HepG2 (cell line): ENCODE measurements at regions not wholly inside any gene's neighbourhood (a gene's known extent, or its start where the extent isn't known, plus 50 kb on each side); places are given as distances from the start of the nearest gene placed in this dataset.

Experiments
- ATAC-seq: fragments of 200-7000 bp; cut with Tn5 transposase; 3 replicates; pipeline ENCODE4 v1.9.1; 2020; ENCODE audit warnings: mild to moderate bottlenecking, moderate library complexity
- BruUV-seq: library from RNA; stranded (reverse); fragments of 400-500 nt; replicated peaks from 2 replicates; lab custom pipeline; 2021; lab: Mats Ljungman, UMichigan
- CTCF ChIA-PET: fragments of 300-600 bp; formaldehyde crosslinking; extraction: SDS; loops from one replicate; lab custom pipeline; 2021; ENCODE audit warnings: low total read pairs, inconsistent platforms, low intra/inter-chr PET ratio; lab: Yijun Ruan, JAX
- POLR2A ChIA-PET: fragments of 350-600 bp; sonication (Branson Sonifier 250); formaldehyde crosslinking; loops from one replicate; lab custom pipeline; 2020; ENCODE audit warnings: antibody characterized with exemption, inconsistent platforms; lab: Yijun Ruan, JAX
- DNase-seq: peaks from one replicate; pipeline ENCODE4 v3.0.0-alpha.2; 2015; ENCODE audit warnings: low spot score
- FAIRE-seq: peaks from 3 replicates; lab custom pipeline; 2011; peaks lifted over from hg19 to GRCh38; lab: Jason Lieb, UNC
- H2AFZ ChIP-seq: one replicate; pipeline ENCODE4 v1.6.1; 2011; ENCODE audit warnings: low read length, inconsistent platforms
- H3K27ac ChIP-seq: fragments of 300-600 bp; 3 replicates; pipeline ENCODE4 v1.8.0; 2011; ENCODE audit warnings: mixed run types, mild to moderate bottlenecking, mixed read lengths, low read length, inconsistent platforms; ENCODE audit not compliant: insufficient read depth; ENCODE audit errors: extremely low read length
- H3K27me3 ChIP-seq, 2 experiments: fragments of 200-600 bp in 1 of 2; 2 replicates in 1 of 2; 3 replicates in 1 of 2; pipeline versions ENCODE4 v1.6.0 to v1.8.0; 2011; ENCODE audit warnings: low read length in 2 of 2, mild to moderate bottlenecking in 2 of 2, moderate library complexity in 2 of 2, inconsistent platforms in 1 of 2; ENCODE audit not compliant: insufficient read depth in 2 of 2, control insufficient read depth in 1 of 2
- H3K36me3 ChIP-seq, 2 experiments: fragments of 200-600 bp in 1 of 2; replicated peaks in 1 of 2; 2 replicates in 1 of 2; 3 replicates in 1 of 2; pipeline versions ENCODE4 v1.5.1 to v1.8.0; 2011; ENCODE audit warnings: low read length in 2 of 2, inconsistent platforms in 1 of 2; ENCODE audit not compliant: insufficient read depth in 2 of 2, control insufficient read depth in 1 of 2
- H3K4me1 ChIP-seq: 2 replicates; pipeline ENCODE4 v1.5.1; 2012; ENCODE audit warnings: low read length, inconsistent platforms; ENCODE audit not compliant: insufficient read depth
- H3K4me2 ChIP-seq: 2 replicates; pipeline ENCODE4 v1.6.0; 2011; ENCODE audit warnings: low read depth, low read length, inconsistent platforms
- H3K4me3 ChIP-seq, 3 experiments: fragments of 200-600 bp in 1 of 3; sonication (generic), shearing (Covaris generic) in 1 of 3; replicated peaks in 1 of 3; 2 replicates each; pipeline ENCODE4 v1.5.1; 2011 to 2016; ENCODE audit warnings: low read length in 3 of 3, inconsistent platforms in 2 of 3, low read depth in 2 of 3, mild to moderate bottlenecking in 2 of 3, control low read depth in 1 of 3, mixed read lengths in 1 of 3; ENCODE audit not compliant: insufficient read depth in 1 of 3
- H3K79me2 ChIP-seq: one replicate; pipeline ENCODE4 v1.6.1; 2011; ENCODE audit warnings: low read length, inconsistent platforms; ENCODE audit not compliant: insufficient read depth
- H3K9ac ChIP-seq: 2 replicates; pipeline ENCODE4 v1.6.0; 2011; ENCODE audit warnings: mild to moderate bottlenecking, low read depth, low read length, inconsistent platforms; ENCODE audit not compliant: insufficient read depth
- H3K9me3 ChIP-seq: 2 replicates; pipeline ENCODE4 v1.5.1; 2012; ENCODE audit warnings: mild to moderate bottlenecking, low read length
- H4K20me1 ChIP-seq: 2 replicates; pipeline ENCODE4 v1.6.0; 2011; ENCODE audit warnings: inconsistent platforms, mild to moderate bottlenecking, low read length, moderate library complexity; ENCODE audit not compliant: insufficient read depth
- ADNP ChIP-seq: sonication (generic); formaldehyde crosslinking; IDR thresholded peaks from 2 replicates; pipeline ENCODE4 v1.4.0; 2020; ENCODE audit warnings: missing genetic modification reagents
- BORCS8-MEF2B ChIP-seq: sonication (generic); formaldehyde crosslinking; IDR thresholded peaks from 2 replicates; pipeline ENCODE4 v1.8.0; 2022; ENCODE audit warnings: mild to moderate bottlenecking, missing genetic modification reagents
- ETV5 ChIP-seq: IDR thresholded peaks from 2 replicates; pipeline ENCODE4 v1.6.1; 2018; ENCODE audit warnings: missing biosample characterization, missing genetic modification reagents, inconsistent platforms, borderline replicate concordance
- FLYWCH1 ChIP-seq: sonication (generic); formaldehyde crosslinking; IDR thresholded peaks from 2 replicates; pipeline ENCODE4 v1.8.1; 2023; ENCODE audit warnings: mild to moderate bottlenecking, missing genetic modification reagents
- FOXC1 ChIP-seq: sonication (generic); formaldehyde crosslinking; IDR thresholded peaks from 2 replicates; pipeline ENCODE4 v1.8.0; 2022; ENCODE audit warnings: mild to moderate bottlenecking, missing genetic modification reagents, borderline replicate concordance
- HOXA5 ChIP-seq: sonication (generic); formaldehyde crosslinking; IDR thresholded peaks from 2 replicates; pipeline ENCODE4 v1.4.0; 2020; ENCODE audit warnings: missing genetic modification reagents
- ZNF431 ChIP-seq: sonication (generic); formaldehyde crosslinking; IDR thresholded peaks from 2 replicates; pipeline ENCODE4 v1.9.0; 2022; ENCODE audit warnings: missing genetic modification reagents, low read depth, mild to moderate bottlenecking, borderline replicate concordance
- ZNF543 ChIP-seq: sonication (generic); formaldehyde crosslinking; IDR thresholded peaks from 2 replicates; pipeline ENCODE4 v1.4.0; 2020; ENCODE audit warnings: mild to moderate bottlenecking, missing genetic modification reagents
- ZNF549 ChIP-seq: sonication (generic); formaldehyde crosslinking; IDR thresholded peaks from 2 replicates; pipeline ENCODE4 v1.5.0; 2020; ENCODE audit warnings: missing genetic modification reagents
- ZNF598 ChIP-seq: sonication (generic); formaldehyde crosslinking; IDR thresholded peaks from 2 replicates; pipeline ENCODE4 v1.5.1; 2020; ENCODE audit warnings: mild to moderate bottlenecking, missing genetic modification reagents, borderline replicate concordance
- ZNF83 ChIP-seq: sonication (generic); formaldehyde crosslinking; IDR thresholded peaks from 2 replicates; pipeline ENCODE4 v1.4.0; 2020; ENCODE audit warnings: missing genetic modification reagents, mild to moderate bottlenecking, borderline replicate concordance
- WGBS: methylation state at CpG from one replicate; pipeline ENCODE4 v1.1.6; 2017; ENCODE audit warnings: low lambda C conversion rate; 5-methylcytosine and 5-hydroxymethylcytosine counted together
- in situ Hi-C: cut with HindIII; loops from 2 replicates; pipeline ENCODE4 v1.10.0; 2017; ENCODE audit warnings: low pct_unique_long_range_greater_than_20kb; ENCODE audit not compliant: extremely low pct_ligation_motif_present
- intact Hi-C: fragments of 100-400 bp; cut with micrococcal nuclease; formaldehyde crosslinking; loops from one replicate; pipeline ENCODE4 v1.10.0; 2022; ENCODE audit not compliant: unreplicated experiment
- TF ChIP-seq, protein P1 (sequence below): sonication (generic); formaldehyde crosslinking; IDR thresholded peaks from 2 replicates; pipeline ENCODE4 v1.5.1; 2020; ENCODE audit warnings: missing genetic modification reagents, mild to moderate bottlenecking, borderline replicate concordance

DNA sequence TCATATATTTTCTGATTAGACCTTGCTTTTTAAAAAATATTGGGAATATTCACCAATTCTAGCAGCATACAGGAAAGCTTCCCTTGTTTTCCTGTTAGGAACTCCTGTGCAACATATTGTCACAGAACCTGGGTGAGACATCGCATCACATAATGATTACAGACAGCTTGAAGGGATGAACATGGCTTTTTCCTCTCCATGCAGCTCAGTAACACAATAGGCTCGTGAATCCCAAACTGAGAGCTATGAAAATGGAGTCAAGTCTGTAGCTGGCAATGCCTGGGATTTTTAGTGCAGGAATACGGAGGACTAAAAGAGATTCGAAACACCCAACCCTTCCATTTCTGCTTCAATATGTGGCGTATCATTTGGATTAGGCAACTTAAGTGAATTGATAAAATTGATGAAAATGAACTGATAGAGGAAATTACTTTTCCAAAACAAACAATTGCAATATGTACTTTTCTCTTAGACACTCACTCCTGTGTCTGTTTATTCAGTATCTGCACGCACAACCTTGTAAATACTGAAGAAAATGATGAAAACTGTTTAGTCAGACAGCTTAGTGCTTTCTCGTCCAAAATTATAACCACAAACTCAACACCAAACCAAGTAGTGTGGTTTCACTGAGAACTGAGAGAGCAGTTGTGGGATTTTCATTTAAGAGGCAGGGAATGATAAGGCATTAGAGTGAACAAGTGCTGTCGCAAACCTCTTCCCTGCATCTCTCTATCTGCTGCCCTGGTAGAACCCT, 250.4 kb downstream of the PTBP2 start (continued):
- TF ChIP-seq HOXA5 (CRISPR knock-in tag): no peak
- no peak for TF ChIP-seq ZNF549 (CRISPR knock-in tag)
- TF ChIP-seq FOXC1 (CRISPR knock-in tag): no peak
- no peak for TF ChIP-seq ZNF83
- TF ChIP-seq ZNF598 (CRISPR knock-in tag): no peak

DNA sequence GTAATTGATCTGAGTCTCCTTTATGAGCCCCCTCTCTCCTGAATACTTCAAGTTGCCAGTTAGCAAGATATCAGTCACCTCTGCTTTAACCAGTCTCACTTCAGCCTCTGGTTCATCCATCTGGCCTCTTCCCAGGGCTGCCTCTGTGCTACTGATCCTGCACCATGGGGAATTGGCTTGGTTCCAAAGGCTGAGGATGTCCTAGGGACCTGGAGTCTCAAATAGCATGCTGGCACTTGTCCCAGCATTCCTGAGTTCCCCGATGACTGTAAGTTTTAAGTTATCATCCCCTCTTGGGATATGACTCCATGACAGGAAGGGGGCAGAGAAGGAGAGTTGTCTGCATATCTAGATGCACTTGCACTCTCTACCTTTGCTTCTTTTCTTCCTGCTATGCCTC, 252.0 kb downstream of the PTBP2 start:
- CTCF ChIA-PET: no interaction called here
- H4K20me1 ChIP-seq: no peaks in the 10 kb centered on the region
- FAIRE-seq (no peak), ATAC-seq (no peak), DNase-seq (no peak)
- no peak overlapping the region for H3K27ac ChIP-seq
- H2AFZ ChIP-seq: no peak overlapping the region
- no peaks in the 10 kb centered on the region for H3K27me3 ChIP-seq
- H3K9me3 ChIP-seq: no peaks in the 10 kb centered on the region
- H3K4me1 ChIP-seq: no peaks in the 10 kb centered on the region
- H3K4me3 ChIP-seq: no peak overlapping the region
- POLR2A ChIA-PET: no interaction called here
- TF ChIP-seq FLYWCH1 (CRISPR knock-in tag) (no peak), ZNF431 (CRISPR knock-in tag) (no peak), ZNF543 (CRISPR knock-in tag) (no peak), ETV5 (no peak), BORCS8-MEF2B (CRISPR knock-in tag) (no peak), ADNP (CRISPR knock-in tag) (no peak)
- TF ChIP-seq, protein P1, sequence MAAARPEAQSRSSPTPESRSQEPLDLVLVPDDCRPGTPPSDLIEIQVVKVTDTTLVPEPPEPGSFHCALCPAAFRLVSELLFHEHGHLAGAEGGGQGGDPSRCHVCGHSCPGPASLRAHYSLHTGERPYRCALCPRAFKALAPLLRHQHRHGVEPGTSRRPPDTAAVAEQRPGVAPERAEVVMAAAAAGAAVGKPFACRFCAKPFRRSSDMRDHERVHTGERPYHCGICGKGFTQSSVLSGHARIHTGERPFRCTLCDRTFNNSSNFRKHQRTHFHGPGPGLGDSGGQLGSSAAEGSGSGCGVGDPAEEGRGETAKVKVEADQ (CRISPR knock-in tag): no peak
- no peaks in the 10 kb centered on the region for H3K36me3 ChIP-seq
- H3K4me2 ChIP-seq: no peak overlapping the region
- H3K79me2 ChIP-seq: no peaks in the 10 kb centered on the region
- WGBS: 0% methylated on average over 1 of the region's 1 CpG
- no TSS peak for BruUV-seq
- in situ Hi-C loops (no loop called here), intact Hi-C loops (no loop called here)
- no peak overlapping the region for H3K9ac ChIP-seq
